ENCODE measurements at regions not wholly inside any gene's neighbourhood (a gene's known extent, or its start where the extent isn't known, plus 50 kb on each side); places are given as distances from the start of the nearest gene placed in this dataset.

GRCh38 chr6:85712346-85712745 is 69.7 kb upstream of the SYNCRIP start:
- no peak overlapping the region for H2AFZ ChIP-seq (ENCODE audit: low read length)
- H3K79me2 ChIP-seq (ENCODE audit: insufficient read depth, low read length): no peaks in the 10 kb centered on the region
- no peak overlapping the region for H3K4me2 ChIP-seq (ENCODE audit: low read depth, low read length)
- H3K9ac ChIP-seq (ENCODE audit: insufficient read depth, low read depth, low read length): no peak overlapping the region
- H3K9me3 ChIP-seq (ENCODE audit: low read length): no peaks in the 10 kb centered on the region
- no peak overlapping the region for H3K27ac ChIP-seq (ENCODE audit: extremely low read length, insufficient read depth, low read length)
- CTCF ChIA-PET (ENCODE audit: low intra/inter-chr PET ratio, low total read pairs): no interaction called here
- intact Hi-C loops (cut with micrococcal nuclease; ENCODE audit: unreplicated experiment) (no loop called here), in situ Hi-C loops (cut with HindIII; ENCODE audit: extremely low pct_ligation_motif_present, low pct_unique_long_range_greater_than_20kb) (no loop called here)
- BruUV-seq (replicated peaks): no TSS peak
- no peaks in the 10 kb centered on the region for H4K20me1 ChIP-seq (ENCODE audit: insufficient read depth, low read length)
- DNase-seq (ENCODE audit: low spot score): no peak
- H3K4me1 ChIP-seq (ENCODE audit: insufficient read depth, low read length): no peaks in the 10 kb centered on the region
- no peak for FAIRE-seq
- 2% methylated on average over 2 of the region's 2 CpGs for WGBS (ENCODE audit: low lambda C conversion rate)
- no peaks in the 10 kb centered on the region for H3K36me3 ChIP-seq (replicated peaks in 1 of 2; ENCODE audit: control insufficient read depth in 1 of 2, insufficient read depth in 2 of 2, low read length in 2 of 2)
- no peak for ATAC-seq
- TF ChIP-seq IKZF1 (IDR thresholded peaks at IDR 0.05): no peak
- no peak for TF ChIP-seq YY1 (IDR thresholded peaks at IDR 0.05; ENCODE audit: insufficient read depth, insufficient replicate concordance, low read depth, low read length)
- no peak for TF ChIP-seq ZNF501 (CRISPR knock-in tag; IDR thresholded peaks at IDR 0.05)
- no peak for TF ChIP-seq ZEB1 (IDR thresholded peaks at IDR 0.05; ENCODE audit: insufficient replicate concordance, low read depth)
- no peak for TF ChIP-seq ZNF3 (CRISPR knock-in tag; IDR thresholded peaks at IDR 0.05)
- TF ChIP-seq SMAD3 (CRISPR knock-in tag; IDR thresholded peaks at IDR 0.05): no peak
- TF ChIP-seq, protein P1, sequence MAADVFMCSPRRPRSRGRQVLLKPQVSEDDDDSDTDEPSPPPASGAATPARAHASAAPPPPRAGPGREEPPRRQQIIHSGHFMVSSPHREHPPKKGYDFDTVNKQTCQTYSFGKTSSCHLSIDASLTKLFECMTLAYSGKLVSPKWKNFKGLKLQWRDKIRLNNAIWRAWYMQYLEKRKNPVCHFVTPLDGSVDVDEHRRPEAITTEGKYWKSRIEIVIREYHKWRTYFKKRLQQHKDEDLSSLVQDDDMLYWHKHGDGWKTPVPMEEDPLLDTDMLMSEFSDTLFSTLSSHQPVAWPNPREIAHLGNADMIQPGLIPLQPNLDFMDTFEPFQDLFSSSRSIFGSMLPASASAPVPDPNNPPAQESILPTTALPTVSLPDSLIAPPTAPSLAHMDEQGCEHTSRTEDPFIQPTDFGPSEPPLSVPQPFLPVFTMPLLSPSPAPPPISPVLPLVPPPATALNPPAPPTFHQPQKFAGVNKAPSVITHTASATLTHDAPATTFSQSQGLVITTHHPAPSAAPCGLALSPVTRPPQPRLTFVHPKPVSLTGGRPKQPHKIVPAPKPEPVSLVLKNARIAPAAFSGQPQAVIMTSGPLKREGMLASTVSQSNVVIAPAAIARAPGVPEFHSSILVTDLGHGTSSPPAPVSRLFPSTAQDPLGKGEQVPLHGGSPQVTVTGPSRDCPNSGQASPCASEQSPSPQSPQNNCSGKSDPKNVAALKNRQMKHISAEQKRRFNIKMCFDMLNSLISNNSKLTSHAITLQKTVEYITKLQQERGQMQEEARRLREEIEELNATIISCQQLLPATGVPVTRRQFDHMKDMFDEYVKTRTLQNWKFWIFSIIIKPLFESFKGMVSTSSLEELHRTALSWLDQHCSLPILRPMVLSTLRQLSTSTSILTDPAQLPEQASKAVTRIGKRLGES (CRISPR knock-in tag; IDR thresholded peaks at IDR 0.05; ENCODE audit: borderline replicate concordance): no peak
- TF ChIP-seq TCF7L2 (IDR thresholded peaks at IDR 0.05; ENCODE audit: low read depth, low read length): no peak
- TF ChIP-seq SMC3 (IDR thresholded peaks at IDR 0.05; ENCODE audit: low read length): no peak
- TF ChIP-seq THYN1 (CRISPR knock-in tag; IDR thresholded peaks at IDR 0.05; ENCODE audit: borderline replicate concordance, low read depth): no peak
- TF ChIP-seq ZNF276 (CRISPR knock-in tag; IDR thresholded peaks at IDR 0.05; ENCODE audit: low read depth): no peak
- TF ChIP-seq, protein P2, sequence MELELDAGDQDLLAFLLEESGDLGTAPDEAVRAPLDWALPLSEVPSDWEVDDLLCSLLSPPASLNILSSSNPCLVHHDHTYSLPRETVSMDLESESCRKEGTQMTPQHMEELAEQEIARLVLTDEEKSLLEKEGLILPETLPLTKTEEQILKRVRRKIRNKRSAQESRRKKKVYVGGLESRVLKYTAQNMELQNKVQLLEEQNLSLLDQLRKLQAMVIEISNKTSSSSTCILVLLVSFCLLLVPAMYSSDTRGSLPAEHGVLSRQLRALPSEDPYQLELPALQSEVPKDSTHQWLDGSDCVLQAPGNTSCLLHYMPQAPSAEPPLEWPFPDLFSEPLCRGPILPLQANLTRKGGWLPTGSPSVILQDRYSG (CRISPR knock-in tag; IDR thresholded peaks at IDR 0.05): no peak
- no peak for TF ChIP-seq PLRG1 (conservative IDR thresholded peaks at IDR 0.05)
- no peak for TF ChIP-seq ZNF614 (CRISPR knock-in tag; IDR thresholded peaks at IDR 0.05; ENCODE audit: borderline replicate concordance)
- TF ChIP-seq ZNF619 (CRISPR knock-in tag; IDR thresholded peaks at IDR 0.05): no peak
- TF ChIP-seq, protein P3, sequence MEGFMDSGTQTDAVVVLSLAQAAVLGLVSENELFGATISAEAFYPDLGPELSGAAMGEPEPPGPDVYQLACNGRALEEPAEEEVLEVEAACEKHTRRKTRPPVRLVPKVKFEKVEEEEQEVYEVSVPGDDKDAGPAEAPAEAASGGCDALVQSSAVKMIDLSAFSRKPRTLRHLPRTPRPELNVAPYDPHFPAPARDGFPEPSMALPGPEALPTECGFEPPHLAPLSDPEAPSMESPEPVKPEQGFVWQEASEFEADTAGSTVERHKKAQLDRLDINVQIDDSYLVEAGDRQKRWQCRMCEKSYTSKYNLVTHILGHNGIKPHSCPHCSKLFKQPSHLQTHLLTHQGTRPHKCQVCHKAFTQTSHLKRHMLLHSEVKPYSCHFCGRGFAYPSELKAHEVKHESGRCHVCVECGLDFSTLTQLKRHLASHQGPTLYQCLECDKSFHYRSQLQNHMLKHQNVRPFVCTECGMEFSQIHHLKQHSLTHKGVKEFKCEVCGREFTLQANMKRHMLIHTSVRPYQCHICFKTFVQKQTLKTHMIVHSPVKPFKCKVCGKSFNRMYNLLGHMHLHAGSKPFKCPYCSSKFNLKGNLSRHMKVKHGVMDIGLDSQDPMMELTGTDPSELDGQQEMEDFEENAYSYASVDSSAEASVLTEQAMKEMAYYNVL (CRISPR knock-in tag; IDR thresholded peaks at IDR 0.05; ENCODE audit: borderline replicate concordance): no peak
- no peak for TF ChIP-seq ZNF879 (CRISPR knock-in tag; IDR thresholded peaks at IDR 0.05)
- POLR2A ChIA-PET: no interaction called here
- H3K4me3 ChIP-seq (replicated peaks in 1 of 3; ENCODE audit: insufficient read depth in 1 of 3, low read depth in 2 of 3, low read length in 3 of 3): no peak overlapping the region
- no peaks in the 10 kb centered on the region for H3K27me3 ChIP-seq (ENCODE audit: control insufficient read depth in 1 of 2, insufficient read depth in 2 of 2, low read length in 2 of 2)
